Astrocyte (in vitro differentiated cells and primary cell): ENCODE measurements at regions not wholly inside any gene's neighbourhood (a gene's known extent, or its start where the extent isn't known, plus 50 kb on each side); places are given as distances from the start of the nearest gene placed in this dataset.
A peak's percentile ranks its signal among the peaks of the same experiment; 100 is the strongest.

ENCODE experiments used
- DNase-seq: peaks from one replicate; pipeline ENCODE4 v3.0.0-alpha.2; 2010; ENCODE audit warnings: low read depth
- FAIRE-seq: peaks from 2 replicates; lab custom pipeline; 2011; peaks lifted over from hg19 to GRCh38; lab: Jason Lieb, UNC
- H2AFZ ChIP-seq: 2 replicates; pipeline ENCODE4 v1.6.0; 2012; ENCODE audit warnings: low read depth, low read length, inconsistent platforms
- H3K27ac ChIP-seq: 2 replicates; pipeline ENCODE4 v1.5.1; 2011; ENCODE audit warnings: low read depth, low read length, inconsistent platforms
- H3K27me3 ChIP-seq: 2 replicates; pipeline ENCODE4 v1.6.0; 2011; ENCODE audit warnings: low read length, inconsistent platforms; ENCODE audit not compliant: insufficient read depth
- H3K36me3 ChIP-seq: 2 replicates; pipeline ENCODE4 v1.5.1; 2011; ENCODE audit warnings: low read length, inconsistent platforms; ENCODE audit not compliant: insufficient read depth
- H3K4me1 ChIP-seq: 2 replicates; pipeline ENCODE4 v1.5.1; 2011; ENCODE audit warnings: low read length, inconsistent platforms; ENCODE audit not compliant: insufficient read depth
- H3K4me2 ChIP-seq: 2 replicates; pipeline ENCODE4 v1.6.0; 2012; ENCODE audit warnings: low read length, inconsistent platforms
- H3K4me3 ChIP-seq: 2 replicates; pipeline ENCODE4 v1.5.1; 2011; ENCODE audit warnings: low read depth, mild to moderate bottlenecking, low read length, inconsistent platforms; ENCODE audit not compliant: insufficient read depth
- H3K79me2 ChIP-seq: 2 replicates; pipeline ENCODE4 v1.6.0; 2012; ENCODE audit warnings: mild to moderate bottlenecking, low read length, inconsistent platforms; ENCODE audit not compliant: insufficient read depth
- H3K9ac ChIP-seq: 2 replicates; pipeline ENCODE4 v1.6.0; 2012; ENCODE audit warnings: mild to moderate bottlenecking, low read length, inconsistent platforms
- H3K9me3 ChIP-seq: 2 replicates; pipeline ENCODE4 v1.5.1; 2012; ENCODE audit warnings: low read depth, mild to moderate bottlenecking, low read length, inconsistent platforms; ENCODE audit not compliant: insufficient read depth
- H4K20me1 ChIP-seq: 2 replicates; pipeline ENCODE4 v1.6.0; 2012; ENCODE audit warnings: low read length, inconsistent platforms; ENCODE audit not compliant: insufficient read depth
- H3K27ac Mint-ChIP-seq: one replicate; pipeline ENCODE4 v1.8.0; 2021; ENCODE audit warnings: mild to moderate bottlenecking, mixed read lengths; ENCODE audit not compliant: unreplicated experiment
- H3K27me3 Mint-ChIP-seq: one replicate; pipeline ENCODE4 v1.8.0; 2021; ENCODE audit warnings: low read depth, mixed read lengths; ENCODE audit not compliant: unreplicated experiment
- H3K36me3 Mint-ChIP-seq: one replicate; pipeline ENCODE4 v1.8.0; 2021; ENCODE audit warnings: low read depth, mixed read lengths; ENCODE audit not compliant: unreplicated experiment
- H3K4me1 Mint-ChIP-seq: one replicate; pipeline ENCODE4 v1.8.0; 2021; ENCODE audit warnings: low read depth, mixed read lengths; ENCODE audit not compliant: unreplicated experiment
- H3K4me3 Mint-ChIP-seq: one replicate; pipeline ENCODE4 v1.8.0; 2021; ENCODE audit warnings: mild to moderate bottlenecking, moderate library complexity, mixed read lengths; ENCODE audit not compliant: unreplicated experiment
- H3K9me3 Mint-ChIP-seq: one replicate; pipeline ENCODE4 v1.8.0; 2021; ENCODE audit warnings: mild to moderate bottlenecking, mixed read lengths; ENCODE audit not compliant: unreplicated experiment
- CTCF ChIP-seq: IDR thresholded peaks from 2 replicates; pipeline ENCODE4 v1.5.1; 2011; ENCODE audit warnings: low read depth, mild to moderate bottlenecking, inconsistent platforms, low read length, moderate library complexity; ENCODE audit not compliant: insufficient read depth
- EZH2 ChIP-seq: IDR thresholded peaks from 2 replicates; pipeline ENCODE4 v1.6.1; 2012; ENCODE audit warnings: mild to moderate bottlenecking, low read length, inconsistent platforms; ENCODE audit not compliant: insufficient read depth

GRCh38 chr6:167574431-167575151 lies 249.7 kb downstream of the TTLL2 start:
- no peaks in the 10 kb centered on the region for H3K9me3 ChIP-seq
- no peaks in the 10 kb centered on the region for H3K79me2 ChIP-seq
- Mint-ChIP-seq H3K27me3 (peaks cover 50% of the 10 kb centered on the region), H3K4me1 (no peaks in the 10 kb centered on the region), H3K27ac (no peak overlapping the region), H3K36me3 (peaks cover 3% of the 10 kb centered on the region), H3K4me3 (no peak overlapping the region), H3K9me3 (peaks cover 3% of the 10 kb centered on the region)
- H4K20me1 ChIP-seq = no peaks in the 10 kb centered on the region
- no peak overlapping the region for H3K9ac ChIP-seq
- H3K4me3 ChIP-seq = no peak overlapping the region
- no peak overlapping the region for H3K27ac ChIP-seq
- no peak for DNase-seq
- FAIRE-seq = no peak
- peaks cover 3% of the 10 kb centered on the region for H3K27me3 ChIP-seq
- TF ChIP-seq CTCF (no peak), EZH2 (no peak)
- no peaks in the 10 kb centered on the region for H3K36me3 ChIP-seq
- peak overlapping the region; percentile 71 for H2AFZ ChIP-seq
- peak overlapping the region; percentile 70 for H3K4me2 ChIP-seq
- no peaks in the 10 kb centered on the region for H3K4me1 ChIP-seq

- no peak overlapping the region for H3K27ac Mint-ChIP-seq
- DNase-seq = no peak
- peak overlapping the region; percentile 70 for H3K4me2 ChIP-seq
Measured at GRCh38 chr6:167575158-167575696, 250.3 kb downstream of the TTLL2 start.

More at GRCh38 chr6:167575158-167575696, 250.3 kb downstream of the TTLL2 start:
- Histone ChIP-seq H4K20me1 (no peaks in the 10 kb centered on the region), H3K27me3 (peaks cover 3% of the 10 kb centered on the region), H3K79me2 (no peaks in the 10 kb centered on the region), H2AFZ (peak overlapping the region; percentile 71), H3K36me3 (no peaks in the 10 kb centered on the region), H3K27ac (no peak overlapping the region), H3K4me3 (no peak overlapping the region), H3K4me1 (no peaks in the 10 kb centered on the region), H3K9me3 (no peaks in the 10 kb centered on the region), H3K9ac (no peak overlapping the region)
- Mint-ChIP-seq H3K27me3 (peaks cover 46% of the 10 kb centered on the region), H3K36me3 (peaks cover 3% of the 10 kb centered on the region), H3K4me3 (no peak overlapping the region), H3K9me3 (peaks cover 3% of the 10 kb centered on the region), H3K4me1 (no peaks in the 10 kb centered on the region)
- no peak for FAIRE-seq
- TF ChIP-seq CTCF = no peak
- no peak for TF ChIP-seq EZH2
